ENCODE measurements at regions not wholly inside any gene's neighbourhood (a gene's known extent, or its start where the extent isn't known, plus 50 kb on each side); places are given as distances from the start of the nearest gene placed in this dataset.

DNA sequence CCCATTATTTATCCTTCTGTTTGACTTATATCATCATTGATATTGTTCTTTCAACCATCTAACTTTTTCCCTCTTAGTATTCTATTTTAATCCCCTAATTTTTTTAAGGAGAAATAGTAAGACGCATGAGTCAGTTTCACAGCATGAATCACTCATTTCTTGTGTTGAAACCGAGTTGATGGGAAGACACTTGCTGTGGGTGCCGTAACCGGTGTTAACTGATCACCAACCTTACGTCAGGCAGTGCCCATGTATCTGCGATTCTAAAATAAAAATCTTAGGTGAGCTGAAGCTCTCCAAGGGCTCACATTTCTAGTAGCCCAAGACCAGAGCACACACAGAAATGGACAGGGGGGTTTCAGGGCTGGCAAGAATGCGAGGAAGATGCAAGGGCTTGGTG lies 348.1 kb downstream of the GALR1 start:
- FAIRE-seq = no peak

DNA sequence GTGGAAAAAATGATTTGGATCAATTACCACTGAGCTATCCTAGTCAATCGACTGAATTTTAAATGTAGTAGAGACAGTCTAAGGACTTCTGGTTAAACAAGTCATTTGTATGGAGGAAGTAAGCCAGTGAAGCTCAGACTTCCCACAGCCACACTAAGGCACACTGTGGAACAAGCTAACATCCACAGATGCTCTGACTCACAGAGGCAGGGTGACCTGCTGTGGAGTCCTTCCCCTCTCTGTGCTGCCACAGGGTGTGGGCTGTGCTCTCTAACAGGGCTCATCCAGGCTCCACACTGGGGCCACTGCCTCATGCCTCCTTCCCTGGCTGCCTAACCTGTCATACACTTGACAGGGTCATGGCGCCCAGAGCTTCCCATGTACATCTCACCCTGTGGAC lies 351.0 kb downstream of the GALR1 start:
- FAIRE-seq = no peak

DNA sequence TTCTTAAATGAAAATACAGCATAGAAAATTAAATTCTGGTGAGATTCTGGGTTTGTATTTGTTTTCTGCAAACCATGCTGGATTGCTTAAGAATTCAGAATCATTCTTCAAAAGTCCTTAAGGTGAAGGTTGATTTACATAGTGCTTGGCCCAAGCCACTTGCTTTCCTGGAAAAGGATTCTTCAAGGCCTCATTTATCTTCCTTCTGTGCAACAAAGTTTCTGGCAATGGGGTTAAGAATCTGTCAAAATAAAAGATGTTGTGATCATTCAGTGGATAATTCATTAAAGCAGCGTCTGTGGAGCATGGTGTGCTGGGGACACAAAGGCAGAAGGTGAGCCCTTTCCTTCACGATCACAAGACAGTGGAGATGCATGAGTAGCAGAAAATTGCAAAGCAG lies 351.9 kb downstream of the GALR1 start:
- no peak for FAIRE-seq

DNA sequence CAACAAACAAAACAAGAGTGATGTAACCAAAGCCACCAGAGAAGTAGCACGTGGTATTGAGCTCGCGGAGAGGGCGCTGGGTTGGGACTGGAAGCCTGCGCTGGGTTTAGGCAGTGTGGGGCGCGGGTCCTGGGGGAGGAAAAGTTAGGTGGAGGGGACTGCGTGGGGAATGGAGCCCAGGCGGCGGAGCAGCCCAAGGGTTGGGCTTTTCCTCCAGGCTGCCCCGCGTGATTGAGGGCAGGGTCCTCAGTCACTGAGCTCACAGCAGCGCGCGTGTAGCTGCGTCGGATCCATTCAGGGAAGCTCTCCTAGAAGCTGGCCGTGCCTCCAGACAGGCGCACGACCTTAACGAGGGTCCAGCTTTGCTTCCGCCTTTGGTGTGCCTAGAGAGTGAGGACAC lies 357.4 kb downstream of the GALR1 start:
- no peak for FAIRE-seq

DNA sequence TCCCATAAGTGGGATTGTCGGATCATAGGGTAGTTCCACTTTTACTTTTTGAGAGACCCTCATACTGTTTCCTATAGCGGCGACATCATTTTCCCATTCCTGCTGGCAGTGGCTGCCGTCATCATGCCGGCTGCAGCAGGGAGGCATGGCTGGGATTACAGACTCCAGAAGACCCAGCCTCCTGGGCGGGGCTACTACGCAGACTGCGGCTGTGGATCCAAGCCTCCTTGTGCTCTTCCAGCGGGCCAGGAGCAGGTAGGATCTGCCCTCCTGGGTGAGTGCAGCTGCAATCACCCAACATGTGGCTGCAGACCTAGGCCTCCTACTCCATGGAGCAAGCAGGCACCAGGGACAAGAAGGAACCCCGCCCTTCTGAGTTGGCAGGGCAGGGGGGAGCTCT lies 359.2 kb downstream of the GALR1 start:
- no peak for FAIRE-seq

DNA sequence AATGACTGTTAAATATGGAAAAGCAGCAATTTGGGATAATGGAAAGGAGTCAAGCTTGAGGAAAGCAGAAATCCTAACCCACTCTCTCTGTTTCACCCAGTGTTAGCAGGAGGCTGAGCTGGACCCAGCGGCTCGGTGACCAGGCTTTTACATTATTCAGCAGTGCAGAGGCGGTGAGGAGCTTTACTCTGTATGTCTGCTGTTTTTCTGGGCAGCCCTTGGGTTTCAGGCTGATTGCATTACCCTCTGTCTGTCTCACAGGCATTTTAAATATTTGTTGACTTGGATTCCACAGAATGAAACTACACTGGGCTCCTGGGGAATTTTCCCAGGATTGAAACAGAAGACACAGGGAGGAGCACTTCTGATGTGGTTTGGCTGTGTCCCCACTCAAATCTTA lies 368.0 kb downstream of the GALR1 start:
- no peak for FAIRE-seq

DNA sequence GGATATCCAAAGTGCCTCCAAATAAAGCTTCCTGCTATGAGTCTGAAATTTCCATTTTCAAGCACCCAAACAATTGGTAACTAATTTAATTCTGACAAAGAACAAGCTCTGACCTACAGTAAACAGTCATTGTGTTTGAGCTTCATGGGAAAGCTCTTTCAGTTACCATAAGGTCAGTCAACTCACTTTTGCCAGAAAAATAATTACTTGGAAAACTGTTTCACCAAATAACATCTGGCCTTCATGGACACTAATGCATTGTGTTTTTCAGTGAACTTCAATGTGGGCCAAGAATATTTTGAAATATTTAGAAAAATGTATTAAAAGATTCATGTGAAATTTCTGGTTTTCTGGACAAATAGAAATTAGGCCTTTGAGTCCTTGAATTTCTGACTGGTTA lies 369.9 kb downstream of the GALR1 start:
- FAIRE-seq = no peak

DNA sequence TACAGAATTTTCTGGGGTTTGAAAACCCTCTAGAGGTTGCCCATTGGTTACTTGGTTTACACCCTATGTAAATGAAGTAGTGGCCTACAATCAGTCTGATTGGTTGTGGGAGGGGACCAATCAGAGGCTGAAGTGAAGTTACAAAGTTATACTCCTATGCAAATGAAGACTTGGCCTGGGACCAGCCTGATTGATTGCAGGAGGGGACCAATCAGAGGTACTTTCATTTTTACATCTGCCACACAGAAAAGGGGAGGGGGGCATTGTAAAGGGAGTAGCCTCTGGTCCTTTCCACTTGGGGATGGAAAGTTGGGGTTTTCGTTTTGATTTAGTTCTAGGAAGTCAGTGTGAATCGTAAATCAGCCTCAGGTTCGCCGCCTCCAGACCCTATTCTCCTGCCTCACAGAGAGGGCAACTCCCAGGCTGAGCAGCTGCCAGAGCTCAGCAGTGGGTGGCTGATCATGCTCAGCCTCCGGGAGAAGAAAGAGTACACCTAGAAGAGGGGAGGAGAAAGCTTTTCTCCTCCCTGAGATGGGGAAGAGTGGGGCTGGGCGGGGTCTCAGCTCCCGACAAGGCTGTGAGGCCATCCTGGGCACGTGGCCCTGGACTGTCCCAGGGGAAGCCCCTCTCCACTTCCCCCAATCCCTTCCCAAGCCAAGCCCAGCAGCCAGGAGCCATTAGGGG lies 372.5 kb downstream of the GALR1 start:
- no peak for FAIRE-seq

DNA sequence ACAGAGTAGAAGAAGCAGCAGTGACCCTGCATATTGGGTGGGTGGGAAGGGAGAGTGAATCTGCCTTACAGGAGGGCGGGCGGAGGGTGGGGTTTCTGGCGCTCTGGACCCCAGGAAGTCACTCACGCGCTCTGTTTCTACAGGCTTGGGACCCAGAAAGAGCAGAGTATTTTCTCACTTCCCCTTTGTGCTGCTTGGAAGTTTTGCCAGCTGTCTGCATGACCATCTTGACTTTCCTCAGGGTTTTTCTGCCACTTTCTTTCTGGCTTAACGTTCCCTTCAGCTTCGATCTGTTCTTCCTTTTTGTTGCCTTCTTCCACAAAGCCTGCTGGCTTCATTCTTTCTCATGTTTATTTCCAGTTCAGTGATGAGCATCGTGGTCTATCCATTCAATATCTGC lies 383.1 kb downstream of the GALR1 start:
- no peak for FAIRE-seq

DNA sequence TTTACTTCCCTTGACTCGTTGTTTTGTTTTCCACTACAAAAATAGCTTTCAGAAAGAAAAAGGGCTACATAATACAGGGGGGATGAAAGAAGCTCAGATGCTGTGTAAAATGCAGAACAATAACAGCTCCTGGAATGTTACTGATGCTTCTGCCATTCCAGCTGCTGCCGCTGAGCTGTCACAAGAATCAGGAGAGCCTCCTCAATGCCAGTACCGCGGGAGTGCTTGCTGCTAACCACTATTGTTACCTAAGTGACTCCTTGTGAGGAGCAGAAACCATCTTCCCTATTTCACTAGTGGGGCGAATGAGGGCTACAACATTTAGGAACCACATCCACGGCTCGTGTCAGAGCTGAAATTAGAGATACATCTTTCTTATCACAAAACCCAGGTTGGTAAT lies 384.8 kb downstream of the GALR1 start:
- no peak for FAIRE-seq

DNA sequence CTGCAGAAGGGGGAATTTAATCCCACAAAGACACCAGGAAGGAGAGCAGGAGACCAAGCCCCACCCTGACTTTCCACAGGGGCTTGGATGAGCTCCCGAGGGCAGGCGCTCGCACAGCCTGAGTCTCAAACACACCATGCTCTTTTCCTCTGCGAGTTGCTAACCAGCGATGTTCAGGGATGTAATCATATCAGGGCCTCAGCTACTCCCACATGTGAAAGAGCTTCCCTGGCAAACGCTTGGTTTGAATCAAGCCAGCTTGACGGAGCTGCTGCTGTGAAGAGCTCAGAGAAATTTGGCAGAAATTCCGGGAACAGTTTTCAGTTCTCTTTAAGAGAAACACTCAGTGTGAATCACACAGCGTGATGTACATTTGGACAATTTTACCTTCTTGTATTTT lies 385.8 kb downstream of the GALR1 start:
- no peak for FAIRE-seq

DNA sequence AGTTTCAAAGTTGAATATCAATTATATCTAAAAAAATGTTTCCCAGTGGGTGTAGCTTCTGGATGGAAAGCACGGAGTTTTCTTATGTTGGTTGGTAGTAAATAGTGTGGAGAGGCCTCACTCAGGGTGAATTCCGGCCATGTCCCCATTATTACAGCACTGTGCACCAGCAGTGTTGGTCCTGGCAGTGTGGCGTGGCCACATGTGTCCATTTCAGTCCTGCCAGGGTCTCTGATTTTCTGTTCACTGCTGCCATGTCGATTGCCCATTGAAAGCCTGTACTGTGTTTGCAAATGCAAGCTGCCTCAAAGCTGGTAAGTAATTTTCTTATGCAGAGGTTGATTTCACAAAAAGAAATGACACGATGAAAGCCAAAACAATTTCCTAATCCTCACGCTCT lies 386.2 kb downstream of the GALR1 start:
- no peak for FAIRE-seq

DNA sequence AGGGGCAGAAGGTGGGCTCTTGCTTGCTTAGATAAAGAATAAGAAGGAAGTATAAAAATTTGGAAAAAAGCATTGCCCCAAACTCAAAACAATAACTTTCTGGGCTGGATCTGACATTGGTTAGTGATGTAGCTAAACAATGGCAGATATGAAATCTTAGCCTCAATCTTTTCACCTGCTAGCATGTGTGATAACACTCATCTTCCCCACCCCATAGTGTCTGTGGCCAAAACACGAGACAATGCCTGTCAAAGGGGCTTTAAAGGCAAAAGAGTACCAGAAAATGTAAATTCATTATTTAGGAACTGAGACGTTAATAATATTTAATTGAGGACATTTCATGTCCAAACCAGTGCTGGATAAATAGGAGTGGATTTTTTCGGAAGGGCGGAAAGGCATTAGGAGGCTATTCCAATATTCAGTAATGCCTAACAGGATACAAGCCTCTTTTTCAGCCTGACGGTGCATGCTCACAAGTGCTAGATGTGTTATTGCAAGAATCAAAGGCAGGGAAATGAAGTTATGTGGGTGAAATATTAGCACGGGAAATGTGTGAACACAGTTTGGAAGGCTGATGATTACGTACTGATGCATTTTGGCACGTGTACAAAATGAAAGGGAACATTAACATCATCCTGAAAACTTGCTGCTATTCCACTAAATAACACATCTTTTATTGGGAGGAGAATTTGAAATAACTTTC lies 395.7 kb downstream of the GALR1 start:
- no peak for FAIRE-seq

DNA sequence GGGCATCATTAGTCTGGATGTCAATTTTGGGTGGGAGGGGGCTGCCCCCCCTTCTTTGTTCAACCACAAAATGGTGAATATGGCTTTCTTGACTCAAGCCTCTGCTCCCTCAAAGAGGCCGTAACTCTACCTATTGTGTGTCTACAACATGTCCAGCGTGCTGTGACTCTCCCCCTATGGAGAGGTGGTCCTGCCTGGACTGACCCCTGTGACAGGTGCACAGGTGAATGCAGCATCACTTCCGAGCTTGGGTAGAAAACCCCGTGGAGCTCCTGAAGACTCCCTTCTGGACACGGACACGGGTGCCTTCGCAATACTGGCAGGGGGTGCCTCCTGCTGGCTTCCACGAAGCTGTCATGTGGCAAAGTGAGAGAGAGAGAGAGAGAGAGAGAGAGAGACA lies 397.8 kb downstream of the GALR1 start:
- no peak for FAIRE-seq

DNA sequence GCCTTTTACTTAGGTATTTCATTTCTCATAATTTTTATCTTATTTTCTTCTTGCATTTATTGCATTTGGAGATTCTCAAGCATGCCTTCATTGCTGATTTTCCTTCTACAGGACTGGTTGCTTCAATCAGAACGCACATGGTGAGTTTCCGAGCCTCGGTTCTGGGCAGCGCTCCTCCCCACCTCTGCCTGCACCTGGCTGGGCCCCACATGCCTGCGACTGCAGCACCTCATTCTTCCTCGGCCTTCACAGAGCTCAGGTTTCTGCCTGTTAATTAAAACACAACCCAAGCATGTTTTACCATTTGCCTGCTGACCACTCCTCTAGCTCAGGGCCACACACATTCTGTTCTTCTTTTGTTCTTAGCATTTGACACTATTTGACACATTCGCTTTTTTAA lies 398.8 kb downstream of the GALR1 start:
- no peak for FAIRE-seq

DNA sequence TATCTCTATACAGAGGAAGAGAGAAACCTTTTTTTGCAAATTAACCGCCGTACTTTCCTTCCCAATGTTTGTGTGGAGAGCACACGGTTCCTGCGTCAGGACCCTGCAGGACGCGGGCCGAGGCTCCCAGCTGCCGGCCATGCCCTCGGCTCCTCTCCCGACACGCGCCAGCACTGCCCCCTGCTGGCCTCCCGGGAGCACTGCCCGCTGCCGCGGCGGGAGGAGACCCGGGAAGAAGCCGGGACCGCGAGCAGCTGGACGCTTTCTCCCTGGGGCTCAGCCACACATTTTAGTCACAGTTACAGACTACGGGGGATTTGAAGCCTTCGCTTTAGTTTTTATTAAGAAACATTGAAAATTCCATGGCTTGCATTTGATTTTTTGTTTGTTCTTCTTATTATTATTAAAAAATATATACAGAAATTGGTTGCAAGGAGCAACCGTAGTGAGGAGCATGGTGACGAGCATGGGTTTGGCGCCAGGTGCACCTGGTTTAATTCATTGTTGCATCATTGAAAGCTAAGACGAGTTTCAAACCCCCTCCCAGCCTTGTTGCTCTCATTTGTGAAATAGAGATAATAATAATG lies 401.2 kb downstream of the GALR1 start:
- FAIRE-seq = no peak

DNA sequence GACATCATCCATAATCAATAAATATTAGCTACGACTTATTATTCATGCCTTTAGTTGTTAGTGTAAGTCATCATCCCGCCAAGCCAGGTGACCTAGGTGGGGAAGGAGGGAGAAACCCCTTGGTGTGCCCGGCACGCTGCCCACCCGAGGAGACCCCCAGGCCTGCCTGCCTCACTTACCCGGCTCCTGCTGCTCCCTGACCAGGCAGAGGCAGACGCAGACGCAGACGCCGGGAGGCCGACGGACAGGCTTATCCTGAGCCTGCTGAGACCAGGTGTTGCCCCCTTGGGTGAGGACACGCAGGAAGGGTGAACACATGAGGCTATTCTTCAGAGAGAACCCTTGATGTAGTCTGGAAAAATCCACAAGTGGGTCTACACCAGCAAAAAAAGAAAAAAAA lies 401.8 kb downstream of the GALR1 start:
- no peak for FAIRE-seq

DNA sequence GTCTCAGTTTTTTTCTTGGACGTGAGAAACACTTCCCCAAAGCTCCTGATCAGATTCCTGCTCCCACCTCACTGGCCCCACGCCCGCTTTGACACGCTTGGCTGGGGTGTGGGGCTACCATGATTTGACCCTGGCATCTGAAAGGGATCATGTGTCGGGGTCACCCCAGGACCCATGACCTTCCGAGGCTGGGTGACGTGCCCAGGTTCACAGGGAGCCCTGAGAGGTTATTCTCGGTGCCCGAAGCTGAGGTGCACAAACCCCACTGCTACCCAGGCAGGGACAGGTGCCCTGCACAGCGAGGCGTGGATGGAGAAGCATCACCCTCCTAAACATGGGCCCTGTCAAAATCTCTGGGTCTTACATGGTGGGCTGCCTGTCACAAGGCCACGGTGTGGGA lies 404.1 kb downstream of the GALR1 start:
- no peak for FAIRE-seq

DNA sequence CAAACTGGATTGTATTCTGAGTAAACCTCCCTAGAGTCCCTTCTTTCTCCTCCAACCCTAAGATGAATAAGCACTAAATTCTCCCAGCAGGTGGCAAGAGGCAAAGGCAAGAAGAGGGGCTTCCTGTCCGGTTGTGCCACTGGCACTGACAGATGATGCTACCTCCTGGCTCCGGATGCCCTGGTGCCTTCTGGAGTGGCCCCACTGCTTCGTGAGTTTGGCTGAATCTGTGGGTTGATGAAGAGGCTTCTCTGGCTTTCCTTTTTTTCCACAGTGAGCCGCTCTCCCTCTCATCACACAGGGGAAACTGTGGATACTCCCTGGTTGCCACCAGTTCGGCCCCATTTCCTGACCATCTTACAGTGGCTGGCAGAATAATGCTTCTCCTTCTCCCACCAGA lies 404.7 kb downstream of the GALR1 start:
- no peak for FAIRE-seq

DNA sequence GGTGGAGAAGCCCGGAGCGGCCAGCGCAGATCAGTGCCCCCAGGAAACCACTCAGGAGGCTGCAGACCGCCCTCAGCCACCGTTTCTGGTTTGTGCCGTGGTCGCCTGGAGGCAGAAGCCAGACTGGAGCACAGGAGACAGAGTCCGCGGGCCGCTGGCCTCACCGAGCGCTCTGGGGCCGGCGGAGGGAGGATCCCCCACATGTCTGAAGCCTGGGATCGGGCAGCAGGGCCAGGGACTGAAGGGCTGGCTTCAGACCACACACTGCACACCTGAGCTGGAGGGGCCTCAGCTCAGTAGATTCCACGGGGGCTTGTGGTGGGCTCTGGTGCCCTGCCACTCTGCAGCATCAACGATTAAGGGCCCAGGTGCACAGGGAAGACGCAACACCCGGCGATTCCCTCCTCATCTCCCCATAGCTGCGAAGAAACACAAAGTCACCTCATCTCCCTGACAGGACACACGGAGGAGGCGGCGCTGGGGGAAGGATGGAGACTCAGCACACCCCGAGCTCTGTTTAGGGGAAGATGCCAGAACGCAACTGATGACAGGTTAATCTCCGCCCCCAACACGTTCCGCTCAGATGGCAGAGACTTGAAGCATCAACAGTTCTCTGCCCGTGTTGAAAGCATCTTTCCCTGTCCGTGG lies 408.1 kb downstream of the GALR1 start:
- FAIRE-seq = no peak

DNA sequence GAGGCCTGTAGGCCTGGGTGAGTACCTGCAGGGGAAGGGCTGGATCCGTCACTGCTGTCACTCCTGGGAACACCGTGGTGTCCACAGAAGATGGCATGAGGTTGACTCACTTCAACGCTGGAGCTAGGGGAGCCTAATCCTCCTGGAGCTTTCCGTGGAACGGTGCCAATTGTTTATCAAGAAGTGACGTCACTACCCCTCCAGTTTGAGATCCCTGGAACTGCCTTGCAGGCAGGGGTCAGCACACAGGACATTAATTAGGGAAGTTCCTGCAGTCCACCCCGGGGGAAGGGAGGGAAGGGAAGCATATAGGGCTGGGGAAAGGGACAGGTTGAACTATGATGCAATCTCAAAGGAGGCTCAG lies 408.6 kb downstream of the GALR1 start:
- FAIRE-seq = no peak

DNA sequence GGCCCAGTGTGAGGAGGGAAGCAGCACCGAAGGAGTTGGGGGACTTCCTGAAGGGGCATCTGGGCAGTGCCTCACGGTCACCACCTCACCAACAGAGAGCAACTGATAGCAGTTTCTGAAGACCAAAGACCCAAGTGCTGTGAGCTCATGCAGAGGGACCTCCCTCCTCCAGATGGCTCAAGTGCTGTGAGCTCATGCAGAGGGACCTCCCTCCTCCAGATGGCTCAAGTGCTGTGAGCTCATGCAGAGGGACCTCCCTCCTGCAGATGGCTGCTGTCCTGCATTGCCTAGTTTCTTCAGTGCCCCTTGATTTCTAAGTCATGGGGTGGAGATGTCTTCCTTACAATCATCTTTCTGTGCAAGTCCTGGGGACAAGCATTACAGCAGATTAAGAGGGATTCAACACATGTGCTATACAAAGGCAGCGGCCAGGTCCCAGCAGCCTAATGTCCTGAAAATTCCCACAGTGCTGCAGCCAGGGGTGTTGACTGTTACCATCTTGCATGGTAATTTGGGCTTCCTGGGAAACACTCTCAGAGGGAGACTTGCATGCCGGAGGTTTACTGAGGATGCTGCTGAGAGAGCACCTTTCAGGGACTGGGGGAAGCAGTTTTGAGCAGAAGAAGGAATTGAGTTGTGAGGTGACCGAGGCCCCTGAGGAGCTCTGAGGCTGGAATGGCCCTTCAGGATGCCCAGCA lies 409.3 kb downstream of the GALR1 start:
- no peak for FAIRE-seq

DNA sequence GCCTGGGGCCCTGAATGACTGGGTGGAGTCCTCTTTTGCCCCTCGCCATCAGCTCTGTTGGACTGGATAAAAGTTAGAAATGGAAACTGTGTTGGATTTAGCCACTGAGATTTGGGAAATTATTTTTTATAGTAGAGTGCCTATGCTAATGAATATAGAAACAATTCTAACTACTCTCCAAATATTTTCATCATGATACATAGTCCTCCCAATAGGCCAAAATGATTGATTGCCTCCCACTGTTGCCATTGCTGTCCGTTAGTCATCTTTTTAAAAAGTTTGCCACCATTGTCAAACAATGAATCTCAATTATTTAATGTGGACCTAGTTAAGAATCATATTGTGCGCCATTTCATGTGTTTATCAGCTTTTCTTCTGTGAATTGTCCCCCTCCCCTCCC lies 417.0 kb downstream of the GALR1 start:
- no peak for FAIRE-seq

DNA sequence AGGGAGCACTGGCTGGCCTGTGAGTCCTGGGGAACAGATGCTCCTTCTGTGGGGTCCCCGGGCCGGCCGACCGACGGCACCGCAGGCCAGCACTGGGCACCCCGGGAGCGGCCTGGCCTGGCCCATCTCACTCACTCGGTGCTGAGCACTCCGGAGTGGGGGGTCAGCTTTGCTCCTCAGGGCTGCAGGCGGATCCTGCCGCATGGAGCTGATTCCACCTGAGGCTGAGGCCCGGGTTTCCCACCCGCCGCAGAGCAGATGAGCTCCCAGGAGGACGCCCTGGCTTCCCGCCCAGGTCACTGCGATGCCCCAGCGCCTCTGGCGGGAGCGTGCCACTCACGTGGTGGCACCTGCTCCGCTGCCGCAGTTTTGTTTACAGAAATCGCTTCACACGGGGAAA lies 418.6 kb downstream of the GALR1 start:
- no peak for FAIRE-seq
